ENCODE measurements at regions not wholly inside any gene's neighbourhood (a gene's known extent, or its start where the extent isn't known, plus 50 kb on each side); places are given as distances from the start of the nearest gene placed in this dataset.

- Histone ChIP-seq H3K18ac (ENCODE audit: insufficient read length, low read depth, low read length) (no peak overlapping the region), H3K79me2 (ENCODE audit: insufficient read depth, low read length) (no peaks in the 10 kb centered on the region), H4K8ac (replicated peaks; ENCODE audit: insufficient read length, low read depth, low read length) (no peak overlapping the region), H2BK20ac (ENCODE audit: low read depth, low read length, poor library complexity, severe bottlenecking) (no peak overlapping the region), H4K20me1 (ENCODE audit: control insufficient read depth, insufficient read depth, insufficient read length) (no peaks in the 10 kb centered on the region), H2BK120ac (ENCODE audit: low read depth, low read length, poor library complexity, severe bottlenecking) (no peak overlapping the region), H3K27ac (ENCODE audit: insufficient read length, low read depth, low read length) (no peak overlapping the region), H2AFZ (ENCODE audit: low read length) (no peak overlapping the region), H2BK12ac (ENCODE audit: insufficient read length, low read depth, low read length) (no peak overlapping the region), H3T11ph (ENCODE audit: low read length) (no peak overlapping the region), H3K23ac (ENCODE audit: insufficient read length, low read depth, low read length) (no peak overlapping the region), H4K5ac (ENCODE audit: insufficient read length, low read depth, low read length) (no peak overlapping the region), H3K79me1 (ENCODE audit: insufficient read depth, low read depth, low read length, poor library complexity, severe bottlenecking) (no peaks in the 10 kb centered on the region), H3K23me2 (ENCODE audit: insufficient read length, low read depth, low read length, poor library complexity, severe bottlenecking) (no peaks in the 10 kb centered on the region), H2AK5ac (ENCODE audit: insufficient read length, low read length) (no peak overlapping the region), H3K4ac (ENCODE audit: low read depth, low read length) (no peak overlapping the region), H3K4me1 (ENCODE audit: insufficient read depth, low read length) (no peaks in the 10 kb centered on the region), H3K4me2 (ENCODE audit: insufficient read depth, insufficient read length, low read length) (no peak overlapping the region), H2BK15ac (ENCODE audit: low read depth, low read length) (no peak overlapping the region), H3K27me3 (ENCODE audit: insufficient read depth, low read length) (no peaks in the 10 kb centered on the region), H2BK5ac (ENCODE audit: insufficient read length, low read length) (no peak overlapping the region), H3K9ac (ENCODE audit: extremely low read depth, insufficient read length, low read length) (no peak overlapping the region), H4K91ac (ENCODE audit: insufficient read length, low read depth, low read length) (no peak overlapping the region), H3K9me3 (ENCODE audit: control insufficient read depth, low read depth, low read length) (no peaks in the 10 kb centered on the region), H3K14ac (ENCODE audit: insufficient read depth, low read length) (no peak overlapping the region), H3K56ac (ENCODE audit: insufficient read length, low read depth, low read length) (no peak overlapping the region)
- no peak for TF ChIP-seq CTCF (conservative IDR thresholded peaks at IDR 0.05)
- H3K4me3 Mint-ChIP-seq: no peak overlapping the region
- H3K36me3 Mint-ChIP-seq (ENCODE audit: insufficient read depth in 1 of 3, low read depth in 3 of 3): peaks cover 2 to 21% (median 6%) of the 10 kb centered on the region in 3 experiments; a peak in 3 of 7 replicates
- no peaks in the 10 kb centered on the region for H3K4me1 Mint-ChIP-seq
- no peak overlapping the region for H3K27ac Mint-ChIP-seq
- H3K27me3 Mint-ChIP-seq (ENCODE audit: low read depth): no peaks in the 10 kb centered on the region
- DNase-seq: no peak
- H3K9me3 Mint-ChIP-seq: peaks cover 10 to 17% of the 10 kb centered on the region in 2 experiments; a peak in 4 of 5 replicates
- WGBS (ENCODE audit: extremely low coverage, insufficient read length, low lambda C conversion rate): no CpG with 5 or more reads among the region's 1 CpG
Measured at GRCh38 chr5:93829346-93829745, 87.9 kb upstream of the POU5F2 start.

Data from H9 (cell line).